Lung microvascular endothelial cell (primary cell): ENCODE measurements at regions not wholly inside any gene's neighbourhood (a gene's known extent, or its start where the extent isn't known, plus 50 kb on each side); places are given as distances from the start of the nearest gene placed in this dataset.

ENCODE experiments used
- DNase-seq, 2 donors: peaks; one replicate each; pipeline versions ENCODE4 v3.0.0 to v3.0.0-alpha.2; 2010; ENCODE audit warnings: low read depth in 2 of 2

DNA sequence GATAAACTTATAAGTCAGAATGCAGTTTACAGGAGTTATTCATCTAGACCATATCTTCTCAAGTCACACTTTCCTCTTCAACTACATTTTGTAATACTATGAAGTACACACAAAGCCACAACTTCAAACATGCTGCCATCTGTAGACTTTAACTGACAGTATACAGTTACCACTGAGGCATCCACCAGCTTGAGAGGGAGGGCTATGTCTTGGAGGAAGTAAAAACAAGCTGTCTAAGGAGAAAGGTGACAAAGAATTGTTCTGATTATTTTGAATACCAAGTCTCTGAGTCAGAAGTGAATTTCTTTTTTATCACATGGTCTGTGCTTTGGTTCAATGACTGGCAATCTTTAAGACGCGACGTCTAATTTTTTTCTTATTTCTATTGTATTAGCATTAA lies 97.6 kb upstream of the CDH10 start:
- DNase-seq, result no peak

DNA sequence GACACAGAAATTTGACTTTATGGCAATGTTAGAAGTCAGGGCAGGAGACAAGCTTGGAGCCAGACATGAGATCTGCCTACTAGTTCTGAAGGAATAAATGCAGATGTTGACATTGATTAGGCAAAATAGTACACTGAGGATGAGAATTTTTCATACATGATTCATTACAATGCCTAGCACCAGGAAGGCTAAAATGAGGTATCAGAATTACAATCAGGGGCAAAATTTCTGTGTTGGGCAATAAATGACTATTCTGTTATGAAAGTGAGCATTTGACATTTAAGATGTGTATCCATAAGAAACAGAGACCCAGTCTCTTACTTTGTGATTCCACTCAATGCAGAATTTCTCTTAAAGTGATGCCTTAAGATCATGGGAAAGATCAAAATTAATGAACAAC lies 92.4 kb upstream of the CDH10 start:
- DNase-seq, result no peak

DNA sequence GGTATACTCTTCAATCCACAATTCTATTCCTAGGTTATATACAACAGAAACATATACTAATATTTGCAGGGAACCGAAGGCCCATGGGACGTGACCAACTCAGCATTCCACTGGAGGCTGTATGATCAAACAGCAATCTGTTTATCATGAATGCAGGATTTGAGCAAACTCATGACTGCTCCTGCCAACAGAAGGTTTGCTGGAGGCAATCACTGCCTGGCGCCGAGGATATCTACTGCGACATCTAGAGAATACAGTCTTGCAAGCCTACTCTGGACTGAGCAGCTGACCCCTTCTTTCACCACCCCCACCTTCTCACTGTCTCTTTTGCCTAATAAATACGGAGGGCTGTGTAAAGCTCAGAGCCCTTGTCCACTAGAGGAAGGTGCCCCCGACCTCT lies 90.5 kb upstream of the CDH10 start:
- no peak for DNase-seq

DNA sequence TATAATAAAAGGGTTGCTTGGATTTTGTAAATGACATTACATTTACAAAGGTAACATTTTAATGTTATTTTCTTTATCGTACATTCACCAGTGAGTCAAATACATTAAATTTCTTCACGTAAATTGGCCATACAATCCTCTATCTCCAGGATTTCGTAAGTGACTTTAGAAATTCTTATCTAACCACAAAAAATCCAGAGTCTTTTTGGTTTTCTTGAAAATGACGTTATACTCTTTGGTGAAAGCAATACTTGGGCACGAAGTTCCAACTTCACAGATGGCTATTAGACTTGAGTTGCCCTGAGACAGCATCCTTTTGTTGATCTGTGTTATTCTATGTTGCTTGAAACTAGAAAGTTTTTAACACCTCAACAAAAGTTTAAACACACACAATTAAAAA lies 87.4 kb upstream of the CDH10 start:
- no peak for DNase-seq

DNA sequence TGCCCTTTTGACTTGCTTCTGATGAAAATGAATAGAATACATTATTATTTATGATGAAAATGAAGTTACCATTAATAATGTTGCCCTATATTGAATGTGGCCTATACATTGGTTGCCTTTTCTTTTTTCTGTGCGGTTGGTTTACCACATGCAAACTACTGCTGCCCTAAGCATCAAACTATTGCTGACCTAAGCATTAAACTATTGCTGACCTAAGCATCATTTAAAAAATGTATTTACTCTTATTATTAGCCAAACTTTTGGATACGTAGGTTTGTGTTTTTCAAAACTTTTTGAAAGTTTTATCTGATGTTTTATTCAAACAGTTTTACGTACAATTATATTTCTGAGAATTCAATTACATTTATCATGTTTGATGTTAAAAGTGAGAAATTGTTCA lies 76.0 kb upstream of the CDH10 start:
- no peak for DNase-seq

DNA sequence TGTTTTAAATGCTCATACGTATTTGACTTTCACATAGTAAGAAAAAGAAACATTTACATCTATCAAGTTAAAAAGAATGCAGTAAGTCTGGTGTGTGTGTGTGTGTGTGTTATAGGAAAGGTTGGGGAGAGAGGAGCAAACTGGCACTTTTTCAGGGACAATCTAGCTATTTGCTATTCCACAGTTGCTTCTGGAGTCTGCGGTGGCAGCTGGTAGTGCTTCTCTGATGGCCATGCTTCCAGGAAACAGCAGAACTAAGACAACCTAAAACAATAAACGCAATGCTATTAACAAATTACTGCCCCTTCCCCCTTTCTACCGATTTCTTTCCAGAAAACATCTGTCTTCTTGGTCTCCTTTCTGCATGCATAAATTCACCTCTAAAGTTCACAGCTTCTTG lies 70.0 kb upstream of the CDH10 start:
- no peak for DNase-seq

DNA sequence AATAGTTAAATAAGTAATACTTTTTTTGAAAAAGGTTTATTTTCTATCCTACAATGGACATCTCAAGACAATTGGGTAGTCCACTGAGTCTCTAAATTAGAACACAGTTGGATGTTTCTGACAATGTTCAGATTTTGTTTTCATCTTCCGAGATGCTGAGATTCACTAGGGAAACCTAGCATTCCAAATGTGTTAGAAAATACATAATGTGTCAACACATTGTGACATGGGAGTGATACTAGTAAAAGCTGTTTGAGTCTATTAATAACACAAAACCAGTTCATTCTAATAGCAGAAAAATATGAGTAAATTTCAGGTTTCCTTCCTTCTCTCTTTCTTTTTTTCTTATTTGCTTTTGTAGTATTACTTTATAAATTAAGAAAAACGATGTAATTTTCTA lies 68.2 kb upstream of the CDH10 start:
- DNase-seq, result no peak

DNA sequence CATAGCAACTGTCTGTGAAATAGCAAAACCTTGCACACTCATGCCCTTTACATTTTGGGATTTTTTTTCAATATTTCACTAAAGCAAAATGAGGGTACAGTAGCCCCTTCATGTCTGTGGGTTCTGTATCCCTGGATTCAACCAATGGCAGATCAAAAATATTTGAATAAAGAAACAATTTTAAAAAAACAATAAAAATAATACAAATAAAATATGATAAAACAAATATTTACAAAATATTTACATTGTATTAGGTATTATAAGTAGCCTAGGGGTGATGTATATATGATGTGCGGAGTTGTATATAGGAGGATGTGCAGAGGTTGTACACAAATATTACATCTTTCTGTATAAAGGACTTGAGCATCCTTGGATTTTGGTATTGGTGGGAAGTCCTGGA lies 67.3 kb upstream of the CDH10 start:
- no peak for DNase-seq

DNA sequence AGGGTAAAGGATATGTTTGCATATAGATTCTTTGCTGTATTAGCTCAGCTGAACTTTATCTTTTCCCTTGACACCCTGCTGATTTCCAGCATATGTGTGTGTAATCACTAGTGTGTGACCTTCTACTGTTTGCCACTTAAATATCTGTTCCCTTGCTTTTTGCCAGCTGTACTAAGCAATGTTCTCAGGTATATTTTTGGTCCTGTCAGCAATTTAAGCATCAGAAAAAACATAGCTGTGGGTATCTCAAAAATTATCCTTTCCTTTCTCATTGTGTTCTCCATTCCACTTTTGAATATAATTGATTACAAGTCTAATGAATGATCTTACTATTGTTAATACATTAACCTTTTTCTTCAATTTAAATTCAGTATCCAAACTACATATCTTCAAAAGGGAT lies 59.2 kb upstream of the CDH10 start:
- no peak for DNase-seq
